ENCODE measurements at regions not wholly inside any gene's neighbourhood (a gene's known extent, or its start where the extent isn't known, plus 50 kb on each side); places are given as distances from the start of the nearest gene placed in this dataset.

DNA sequence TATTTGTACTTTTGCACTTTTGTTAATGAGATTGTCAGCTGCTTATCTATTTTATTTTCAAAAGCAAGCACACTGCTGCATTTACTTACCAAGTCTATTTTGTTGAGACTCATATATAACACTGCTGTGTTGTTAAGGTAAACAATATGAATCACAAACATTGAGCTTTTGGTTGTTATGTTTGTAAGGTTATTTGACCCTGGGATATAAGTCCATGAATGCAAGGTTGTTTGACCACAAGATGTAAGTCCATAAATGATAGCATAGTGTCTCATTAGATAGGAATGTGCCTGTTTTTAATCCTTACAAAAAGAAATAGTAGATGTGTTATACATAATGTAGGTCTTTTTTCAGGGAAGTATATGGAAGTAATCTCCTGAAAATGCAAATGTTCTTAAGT is 845.9 kb downstream of the CDH9 start:
- TF ChIP-seq, protein P1, sequence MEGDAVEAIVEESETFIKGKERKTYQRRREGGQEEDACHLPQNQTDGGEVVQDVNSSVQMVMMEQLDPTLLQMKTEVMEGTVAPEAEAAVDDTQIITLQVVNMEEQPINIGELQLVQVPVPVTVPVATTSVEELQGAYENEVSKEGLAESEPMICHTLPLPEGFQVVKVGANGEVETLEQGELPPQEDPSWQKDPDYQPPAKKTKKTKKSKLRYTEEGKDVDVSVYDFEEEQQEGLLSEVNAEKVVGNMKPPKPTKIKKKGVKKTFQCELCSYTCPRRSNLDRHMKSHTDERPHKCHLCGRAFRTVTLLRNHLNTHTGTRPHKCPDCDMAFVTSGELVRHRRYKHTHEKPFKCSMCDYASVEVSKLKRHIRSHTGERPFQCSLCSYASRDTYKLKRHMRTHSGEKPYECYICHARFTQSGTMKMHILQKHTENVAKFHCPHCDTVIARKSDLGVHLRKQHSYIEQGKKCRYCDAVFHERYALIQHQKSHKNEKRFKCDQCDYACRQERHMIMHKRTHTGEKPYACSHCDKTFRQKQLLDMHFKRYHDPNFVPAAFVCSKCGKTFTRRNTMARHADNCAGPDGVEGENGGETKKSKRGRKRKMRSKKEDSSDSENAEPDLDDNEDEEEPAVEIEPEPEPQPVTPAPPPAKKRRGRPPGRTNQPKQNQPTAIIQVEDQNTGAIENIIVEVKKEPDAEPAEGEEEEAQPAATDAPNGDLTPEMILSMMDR (IDR thresholded peaks at IDR 0.05), result no peak
- no peak for TF ChIP-seq POLR2A (IDR thresholded peaks at IDR 0.05)
